Skin epidermis (tissue), 12 donors: ENCODE measurements at regions not wholly inside any gene's neighbourhood (a gene's known extent, or its start where the extent isn't known, plus 50 kb on each side); places are given as distances from the start of the nearest gene placed in this dataset.

Experiments
- H3K27ac ChIP-seq, 21 experiments: fragments of 200-600 bp; sonication (generic) in 11 of 21; one replicate each; pipeline ENCODE4 v1.5.0; 2020; ENCODE audit warnings: mild to moderate bottlenecking in 3 of 21, inconsistent platforms in 2 of 21, moderate library complexity in 2 of 21
- H3K4me3 ChIP-seq, 7 experiments: fragments of 200-600 bp; sonication (generic) in 2 of 7; one replicate each; pipeline ENCODE4 v1.5.0; 2020; ENCODE audit warnings: inconsistent platforms in 2 of 7, mild to moderate bottlenecking in 2 of 7, moderate library complexity in 1 of 7

- Histone ChIP-seq H3K4me3 (no peak overlapping the region), H3K27ac (peak overlapping the region in 4 of 21 experiments; percentile 45 to 67 (median 58))
These were observed 222.8 kb downstream of the FBXO15 start for GRCh38 chr18:73924836-73925235.

- H3K4me3 ChIP-seq, result no peak overlapping the region
- H3K27ac ChIP-seq, result peak overlapping the region in 8 of 21 experiments; percentile 3 to 75 (median 52)
These were observed 223.3 kb downstream of the FBXO15 start for GRCh38 chr18:73924307-73924706.

GRCh38 chr18:73923866-73924265 lies 223.8 kb downstream of the FBXO15 start:
- Histone ChIP-seq H3K4me3 (no peak overlapping the region), H3K27ac (peak overlapping the region in 8 of 21 experiments; percentile 3 to 75 (median 52))

- H3K4me3 ChIP-seq, result no peak overlapping the region
These were observed 227.6 kb downstream of the FBXO15 start for GRCh38 chr18:73920033-73920432.

GRCh38 chr18:73918816-73919215 lies 228.8 kb downstream of the FBXO15 start:
- no peak overlapping the region for H3K27ac ChIP-seq
- no peak overlapping the region for H3K4me3 ChIP-seq

More at GRCh38 chr18:73920033-73920432, 227.6 kb downstream of the FBXO15 start:
- H3K27ac ChIP-seq, result no peak overlapping the region

GRCh38 chr18:73917046-73917445 lies 230.6 kb downstream of the FBXO15 start:
- H3K4me3 ChIP-seq, result no peak overlapping the region
- no peak overlapping the region for H3K27ac ChIP-seq

- Histone ChIP-seq H3K4me3 (no peak overlapping the region), H3K27ac (no peak overlapping the region)
These were observed 234.1 kb downstream of the FBXO15 start for GRCh38 chr18:73913505-73913904.

- no peak overlapping the region for H3K4me3 ChIP-seq
- H3K27ac ChIP-seq, result no peak overlapping the region
These were observed 239.3 kb downstream of the FBXO15 start for GRCh38 chr18:73908323-73908722.

- Histone ChIP-seq H3K27ac (no peak overlapping the region), H3K4me3 (no peak overlapping the region)
These were observed 246.1 kb downstream of the FBXO15 start for GRCh38 chr18:73901566-73901965.

GRCh38 chr18:73901151-73901550 lies 246.5 kb downstream of the FBXO15 start:
- no peak overlapping the region for H3K4me3 ChIP-seq

GRCh38 chr18:73900106-73900835 lies 247.4 kb downstream of the FBXO15 start:
- H3K4me3 ChIP-seq, result no peak overlapping the region
- no peak overlapping the region for H3K27ac ChIP-seq

More at GRCh38 chr18:73901151-73901550, 246.5 kb downstream of the FBXO15 start:
- no peak overlapping the region for H3K27ac ChIP-seq

GRCh38 chr18:73897517-73897916 lies 250.1 kb downstream of the FBXO15 start:
- Histone ChIP-seq H3K4me3 (no peak overlapping the region), H3K27ac (no peak overlapping the region)

GRCh38 chr18:73896685-73897084 lies 250.9 kb downstream of the FBXO15 start:
- Histone ChIP-seq H3K27ac (no peak overlapping the region), H3K4me3 (no peak overlapping the region)

GRCh38 chr18:73895701-73896100 lies 251.9 kb downstream of the FBXO15 start:
- no peak overlapping the region for H3K27ac ChIP-seq
- no peak overlapping the region for H3K4me3 ChIP-seq

GRCh38 chr18:73893880-73894279 lies 253.8 kb downstream of the FBXO15 start:
- Histone ChIP-seq H3K27ac (no peak overlapping the region), H3K4me3 (no peak overlapping the region)

GRCh38 chr18:73891572-73892421 lies 255.8 kb downstream of the FBXO15 start:
- Histone ChIP-seq H3K4me3 (no peak overlapping the region), H3K27ac (no peak overlapping the region)

GRCh38 chr18:73888565-73888964 lies 259.1 kb downstream of the FBXO15 start:
- Histone ChIP-seq H3K4me3 (no peak overlapping the region), H3K27ac (no peak overlapping the region)

GRCh38 chr18:73887801-73888200 lies 259.8 kb downstream of the FBXO15 start:
- Histone ChIP-seq H3K27ac (no peak overlapping the region), H3K4me3 (no peak overlapping the region)

GRCh38 chr18:73884868-73885267 lies 262.8 kb downstream of the FBXO15 start:
- Histone ChIP-seq H3K27ac (no peak overlapping the region), H3K4me3 (no peak overlapping the region)

- H3K27ac ChIP-seq, result no peak overlapping the region
- H3K4me3 ChIP-seq, result no peak overlapping the region
These were observed 266.2 kb downstream of the FBXO15 start for GRCh38 chr18:73881396-73881917.

GRCh38 chr18:73880387-73880786 lies 267.2 kb downstream of the FBXO15 start:
- Histone ChIP-seq H3K27ac (no peak overlapping the region), H3K4me3 (no peak overlapping the region)
